NCI-H226 (cell line): ENCODE measurements at regions not wholly inside any gene's neighbourhood (a gene's known extent, or its start where the extent isn't known, plus 50 kb on each side); places are given as distances from the start of the nearest gene placed in this dataset.
A peak's percentile ranks its signal among the peaks of the same experiment; 100 is the strongest.

Experiments used
- DNase-seq: peaks from one replicate; pipeline ENCODE4 v3.0.0-alpha.2; 2015

DNA sequence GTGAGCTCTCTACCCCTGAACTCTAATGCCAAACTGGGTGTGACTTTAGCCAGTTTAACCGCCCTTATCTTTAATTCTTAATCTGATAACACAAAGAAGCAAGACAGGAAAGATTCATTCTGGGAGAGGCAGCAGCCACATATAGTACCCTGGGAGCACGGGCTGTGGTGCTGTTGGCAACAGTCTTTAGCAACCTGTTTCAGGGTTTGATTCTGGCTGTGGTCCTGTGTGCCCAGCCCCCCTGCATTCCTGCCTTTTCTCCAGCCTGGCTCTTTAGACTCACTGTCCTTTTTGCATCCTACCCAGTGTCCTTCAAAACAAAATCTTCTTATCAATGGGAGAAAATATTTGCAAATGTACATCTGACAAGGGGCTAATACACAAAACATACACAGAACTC, 275.2 kb downstream of the GXYLT1 start:
- DNase-seq, result no peak

DNA sequence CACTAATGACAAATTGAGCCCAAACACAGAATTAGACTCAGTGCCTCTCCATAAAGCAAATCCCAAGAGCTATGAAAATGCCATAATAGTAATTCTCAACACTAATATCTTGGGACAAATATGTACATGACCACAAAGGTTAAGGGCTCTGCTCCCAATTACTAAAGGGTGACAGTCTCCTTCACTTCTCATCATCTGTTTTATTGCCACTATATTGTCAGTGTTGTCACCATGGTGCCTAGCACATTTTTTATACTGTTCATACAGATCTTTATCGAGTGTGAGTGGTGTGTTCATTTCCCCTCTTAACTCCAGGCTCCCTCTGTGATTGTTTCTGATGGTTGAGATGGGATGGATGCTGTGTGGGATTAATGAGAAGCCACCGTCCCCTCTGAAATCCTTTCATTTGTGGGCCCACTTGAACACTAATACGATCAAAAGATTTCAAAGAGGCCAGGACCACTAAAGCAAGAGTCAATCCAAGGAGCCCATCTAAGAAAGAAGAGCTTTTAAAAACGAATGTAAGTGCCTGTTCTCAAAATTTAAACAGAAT, 277.7 kb downstream of the GXYLT1 start:
- DNase-seq, result no peak

DNA sequence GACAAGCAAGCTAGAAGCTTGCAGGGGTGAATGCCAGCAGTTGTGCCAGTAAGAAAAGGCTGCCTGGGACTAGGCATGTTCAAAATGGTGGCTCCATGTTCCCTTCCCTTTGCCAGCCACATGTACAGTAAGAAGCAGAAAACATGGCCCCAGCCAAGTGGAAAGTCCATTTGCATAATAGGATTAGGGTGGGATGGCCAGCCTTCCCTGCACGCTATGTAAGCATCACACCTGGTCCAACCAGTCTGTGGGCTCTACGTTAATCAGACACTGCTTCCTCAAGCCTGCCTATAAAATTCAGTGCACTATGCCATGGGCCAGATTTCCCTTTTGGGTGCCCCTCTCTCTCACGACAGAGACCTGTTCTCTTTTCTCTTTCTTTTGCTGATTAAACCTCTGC, 288.4 kb downstream of the GXYLT1 start:
- no peak for DNase-seq

DNA sequence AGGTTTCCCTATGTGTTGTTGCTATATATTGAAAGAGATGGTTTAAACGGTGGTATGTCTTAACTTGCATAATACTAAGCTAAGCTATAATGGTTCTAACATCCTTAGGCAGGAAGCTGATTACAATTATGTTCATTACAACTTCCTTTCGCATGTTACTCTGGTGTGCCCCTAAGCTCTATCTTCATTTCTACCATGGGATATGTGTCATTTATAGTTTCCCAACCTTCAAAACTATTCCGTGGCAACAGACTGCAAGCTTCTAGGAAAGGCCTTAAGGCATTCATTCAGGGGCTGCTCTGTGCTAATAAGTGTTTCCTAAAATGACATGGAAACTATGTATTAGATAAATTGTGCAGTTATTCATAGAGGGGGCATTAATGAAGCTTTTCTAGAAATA, 294.6 kb downstream of the GXYLT1 start:
- DNase-seq, result no peak

DNA sequence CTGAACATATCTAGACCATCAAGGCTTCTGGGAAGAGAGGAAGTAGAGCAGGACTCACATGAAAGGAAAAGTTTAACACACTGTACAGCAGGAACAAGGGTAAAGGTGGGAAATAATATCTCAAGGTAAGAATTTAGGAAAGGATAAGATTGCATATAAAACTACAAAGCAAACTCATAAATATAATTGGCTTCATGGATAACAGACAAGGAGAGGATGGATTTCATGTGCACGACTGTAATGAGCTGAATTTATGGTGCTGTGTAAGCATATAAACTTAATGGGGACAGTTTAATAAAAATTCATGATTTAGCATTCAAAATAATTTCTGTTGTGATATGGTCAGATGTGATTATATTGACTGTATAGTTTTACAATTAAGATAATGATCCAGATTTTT, 298.0 kb downstream of the GXYLT1 start:
- DNase-seq, result no peak

DNA sequence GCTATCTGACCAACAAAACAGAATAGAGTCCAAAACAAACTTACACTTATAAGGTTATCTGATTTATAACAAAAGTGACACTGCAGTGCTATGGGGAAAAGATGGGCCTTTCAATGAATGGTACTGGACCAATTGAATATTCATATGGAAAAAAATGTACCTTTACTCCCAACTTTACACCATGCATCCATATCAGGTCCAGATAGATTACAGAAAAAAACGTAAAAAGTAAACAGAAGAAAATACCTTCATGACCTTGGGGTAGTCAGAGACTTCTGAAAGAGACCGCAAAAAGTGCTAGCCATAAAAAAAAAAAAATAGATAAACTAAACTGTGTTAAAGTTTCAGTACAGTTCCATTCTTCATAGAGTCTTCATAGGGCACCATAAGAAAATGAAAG, 308.3 kb downstream of the GXYLT1 start:
- DNase-seq, result no peak

DNA sequence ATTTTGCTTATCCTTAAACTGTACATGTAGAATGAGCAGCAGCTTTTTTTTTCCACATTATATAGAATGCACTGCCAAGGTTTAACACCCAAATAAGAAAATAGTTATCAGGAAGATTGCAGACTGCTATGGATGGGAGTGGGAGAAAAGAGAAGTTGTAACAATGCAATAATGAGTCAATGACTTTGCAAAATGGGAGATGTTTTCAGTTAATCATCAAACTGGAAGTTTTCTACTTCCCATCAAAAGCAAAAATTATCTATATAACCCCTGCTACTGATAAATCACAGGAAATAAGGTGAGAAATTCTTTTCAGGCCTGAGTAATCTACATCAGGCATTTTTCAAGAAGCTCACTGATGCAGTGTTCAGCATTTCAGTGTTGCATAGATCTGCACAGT, 309.1 kb downstream of the GXYLT1 start:
- no peak for DNase-seq

DNA sequence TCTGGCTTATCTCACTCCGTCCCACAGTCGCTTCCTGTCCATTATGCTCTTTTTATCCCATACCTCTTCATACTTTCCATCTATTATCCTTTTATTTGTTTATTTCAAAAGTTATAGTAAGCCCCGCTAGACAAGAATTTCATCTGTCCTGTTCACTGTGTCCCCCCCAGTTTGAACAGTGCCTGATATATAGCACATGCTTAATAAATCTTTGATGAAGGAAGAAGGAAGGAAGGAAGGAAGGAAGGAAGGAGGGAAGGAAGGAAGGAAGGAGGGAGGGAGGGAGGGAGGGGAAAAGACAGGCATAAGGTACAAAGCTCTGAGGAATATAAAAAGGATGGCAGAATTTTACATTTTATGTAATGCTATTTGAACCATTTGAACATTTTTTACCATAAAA, 324.7 kb downstream of the GXYLT1 start:
- DNase-seq, result no peak

DNA sequence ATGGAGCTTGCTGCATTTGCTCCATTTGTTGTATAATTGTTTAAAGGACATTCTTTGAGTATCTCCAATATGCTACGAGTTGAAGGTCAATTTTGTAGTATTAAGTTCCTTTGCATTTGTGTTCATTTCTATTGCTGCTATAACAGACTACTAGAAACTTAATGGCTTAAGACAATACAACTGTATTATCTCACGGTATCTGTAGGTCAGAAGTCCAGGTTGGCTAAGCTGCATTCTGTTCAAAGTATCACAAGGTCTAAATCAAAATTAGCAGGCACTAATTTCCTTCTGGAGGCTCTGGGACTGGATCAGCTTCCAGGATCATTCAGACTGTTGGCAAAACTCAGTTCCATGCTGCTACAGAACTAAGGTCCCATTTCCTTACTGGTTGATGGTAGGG, 340.6 kb downstream of the GXYLT1 start:
- no peak for DNase-seq

DNA sequence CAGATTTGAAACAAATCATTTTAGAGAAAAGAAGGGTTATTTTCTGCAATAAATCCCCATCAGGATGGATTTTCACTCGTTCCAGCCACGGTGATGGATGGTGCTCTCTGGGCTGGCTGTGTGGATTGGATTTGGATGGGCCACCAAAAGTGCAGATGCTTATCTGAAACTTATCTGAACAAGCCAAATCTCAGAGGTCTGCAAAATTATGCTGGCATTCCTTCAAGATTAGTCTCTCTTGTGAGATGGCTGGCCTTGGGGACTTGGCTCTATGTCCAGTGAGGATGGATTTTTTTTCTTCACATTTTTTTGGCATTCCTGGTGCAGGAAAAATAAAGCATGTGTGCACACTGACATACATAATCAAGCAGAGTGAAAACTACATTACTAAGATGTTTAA, 341.9 kb downstream of the GXYLT1 start:
- DNase-seq, result no peak

DNA sequence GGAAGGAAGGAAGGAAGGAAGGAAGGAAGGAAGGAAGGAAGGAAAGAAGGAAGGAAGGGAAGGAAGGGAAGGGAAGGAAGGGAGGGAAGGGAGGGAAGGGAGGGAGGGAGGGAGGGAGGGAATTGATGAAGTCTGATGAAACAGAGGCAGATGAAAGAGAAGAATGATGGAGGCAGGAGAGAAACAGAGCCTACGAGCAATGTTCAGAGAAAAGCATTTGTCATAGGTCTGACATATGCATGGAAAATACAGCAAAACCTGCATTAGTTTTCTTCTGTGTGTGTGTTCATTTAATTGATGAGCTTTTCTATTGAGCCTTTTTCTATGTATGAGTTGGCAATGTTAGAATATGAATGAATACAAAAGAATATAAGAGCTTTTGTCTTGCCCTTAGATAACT, 343.4 kb downstream of the GXYLT1 start:
- no peak for DNase-seq

DNA sequence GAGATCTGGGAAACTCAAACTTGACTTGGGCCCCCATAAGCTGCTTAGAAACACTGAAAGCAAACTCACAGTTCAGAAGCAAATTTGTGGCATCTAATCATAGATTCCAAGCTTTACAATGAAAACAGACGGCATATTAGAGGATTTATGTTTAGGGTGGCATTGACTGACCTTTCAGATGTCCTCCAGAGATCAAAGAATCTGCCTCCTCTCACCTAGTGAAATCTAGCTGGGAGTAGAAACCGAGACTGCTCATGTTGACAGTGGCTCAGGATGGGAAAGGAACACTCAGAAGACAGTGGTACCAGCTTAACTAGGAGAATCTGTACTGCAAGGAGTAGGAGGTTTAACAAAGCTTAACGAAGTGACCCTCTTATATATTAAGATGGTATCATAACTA, 345.0 kb downstream of the GXYLT1 start:
- no peak for DNase-seq

DNA sequence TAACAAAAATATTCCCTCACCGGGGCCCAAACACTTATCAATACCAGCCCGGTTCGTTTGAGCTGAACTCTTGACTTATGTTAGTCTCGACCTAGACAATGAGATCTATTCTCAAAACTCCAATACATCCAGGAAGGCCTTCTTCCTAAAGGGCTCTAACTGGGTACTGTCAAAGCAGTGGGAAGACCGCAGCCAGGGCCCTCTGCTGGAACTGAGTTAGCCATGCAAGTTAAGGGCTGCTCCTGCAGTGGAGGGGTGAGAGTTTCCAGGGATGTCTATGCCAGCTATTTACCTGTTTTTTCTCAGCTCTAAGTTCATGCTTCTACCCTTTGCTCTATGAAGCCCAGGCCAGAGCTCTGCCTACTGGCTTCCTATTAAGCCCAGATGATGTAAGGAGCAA, 348.8 kb downstream of the GXYLT1 start:
- no peak for DNase-seq

DNA sequence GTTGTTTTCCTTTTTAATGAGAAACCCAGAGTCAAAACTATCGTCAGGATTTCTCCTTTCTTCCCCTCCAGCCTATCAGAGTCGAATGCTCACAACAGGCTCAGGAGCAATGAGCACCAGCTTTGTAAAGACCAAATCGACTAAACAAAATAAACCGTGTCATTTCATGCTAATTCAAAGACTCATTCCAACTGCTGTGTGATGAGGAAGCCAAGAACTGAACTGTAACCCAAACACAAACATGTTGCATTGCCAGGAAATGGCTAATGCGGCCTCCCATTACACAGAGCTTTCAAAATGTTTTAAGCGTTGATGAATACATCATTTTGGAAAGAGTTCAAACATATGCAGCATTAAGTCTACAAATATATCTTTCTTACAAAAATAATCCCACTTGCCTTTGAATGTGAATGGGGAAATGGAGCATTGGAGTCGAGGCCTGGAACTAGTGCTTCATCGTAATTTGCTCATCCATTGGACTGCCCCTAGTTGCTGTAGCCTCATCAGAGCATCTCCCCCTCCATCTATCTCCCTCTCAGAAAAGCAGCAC, 349.5 kb downstream of the GXYLT1 start:
- no peak for DNase-seq

DNA sequence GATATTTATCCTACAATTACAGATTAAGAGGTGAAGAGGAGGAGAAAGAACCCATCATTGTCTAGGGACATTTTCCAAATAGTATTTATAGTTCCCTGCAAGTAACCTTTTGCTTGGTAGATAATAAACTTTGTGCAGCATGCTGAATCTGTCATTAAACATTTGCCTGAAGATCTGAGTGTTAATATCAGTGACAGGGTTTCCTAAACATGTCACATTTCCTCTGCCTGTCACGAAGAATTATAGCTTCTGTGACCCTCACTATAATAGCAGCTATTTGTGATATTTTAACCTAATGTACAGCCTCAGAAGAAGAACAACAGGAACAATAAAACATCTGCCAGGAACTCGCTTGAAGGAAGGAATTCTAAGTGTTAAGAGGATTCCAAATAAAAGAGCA, 350.3 kb downstream of the GXYLT1 start:
- no peak for DNase-seq

DNA sequence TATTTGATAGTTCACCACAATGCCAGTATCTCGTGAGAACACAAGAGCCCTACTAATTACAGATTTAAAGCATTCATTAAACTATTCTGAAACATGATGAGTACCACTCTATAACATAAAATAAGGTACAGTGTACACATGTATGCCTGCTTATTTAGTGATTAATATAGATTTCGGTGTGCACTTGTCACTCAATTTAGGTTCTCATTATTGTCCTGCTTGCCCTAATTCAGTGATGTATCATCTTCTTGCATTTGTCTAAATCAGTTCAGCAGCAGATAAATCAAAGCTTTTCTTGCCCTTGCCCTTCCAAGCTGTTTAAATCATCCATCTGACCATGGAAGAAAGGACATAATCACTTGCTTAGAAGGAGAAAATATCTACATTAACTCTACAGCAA, 359.7 kb downstream of the GXYLT1 start:
- DNase-seq, result no peak

DNA sequence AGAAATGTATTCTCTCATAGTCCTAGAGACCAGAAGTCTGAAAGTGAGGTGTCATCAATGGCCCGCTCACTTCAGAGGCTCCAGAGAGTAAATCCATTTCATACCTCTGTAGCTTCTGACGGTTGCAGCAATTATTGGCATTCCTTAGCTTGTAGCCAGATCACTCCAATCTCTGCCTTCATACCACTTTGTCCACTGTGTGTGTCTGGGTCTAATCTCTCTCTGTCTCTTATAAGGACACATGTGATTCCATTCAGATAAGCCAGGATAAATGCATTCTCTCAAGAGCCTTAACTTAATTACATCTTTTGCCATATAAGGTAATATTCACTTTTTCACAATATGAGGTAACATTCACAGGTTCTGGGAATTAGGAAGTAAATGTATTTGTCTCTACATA, 365.7 kb downstream of the GXYLT1 start:
- no peak for DNase-seq

DNA sequence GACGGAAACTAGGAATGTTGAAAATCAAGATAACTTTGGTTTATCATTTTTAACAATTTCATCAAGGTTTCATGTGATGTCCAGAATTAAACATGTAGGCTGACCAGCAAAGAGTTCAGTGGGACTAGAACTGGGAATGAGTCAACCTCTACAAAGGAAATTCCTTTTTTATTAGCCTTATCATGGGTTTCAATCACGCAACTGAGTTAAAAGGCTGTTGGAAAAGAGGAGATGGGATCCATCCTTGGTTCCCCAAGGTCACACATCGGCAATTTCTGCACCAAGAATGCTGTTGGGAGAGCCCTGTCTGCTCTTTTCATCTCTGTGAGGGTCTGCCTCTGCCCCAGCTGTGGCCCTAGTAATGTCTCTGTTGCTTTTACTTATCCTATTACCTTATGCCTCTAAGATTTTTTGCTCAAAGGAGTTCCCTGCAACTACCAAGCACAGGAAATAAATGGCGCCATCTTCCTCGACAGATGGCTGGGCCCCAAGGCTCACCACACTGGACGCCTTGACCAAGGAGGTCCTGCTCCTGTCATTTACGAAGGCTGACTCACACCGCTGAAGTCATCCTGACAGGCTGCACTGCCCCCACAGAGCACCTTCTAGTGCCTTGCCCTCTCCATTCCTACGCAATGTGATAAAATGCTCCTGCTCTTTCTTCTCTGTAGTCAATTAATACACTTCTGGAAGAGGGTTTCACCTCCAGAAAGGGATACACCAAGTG, 367.4 kb downstream of the GXYLT1 start:
- peak; percentile 19 for DNase-seq

DNA sequence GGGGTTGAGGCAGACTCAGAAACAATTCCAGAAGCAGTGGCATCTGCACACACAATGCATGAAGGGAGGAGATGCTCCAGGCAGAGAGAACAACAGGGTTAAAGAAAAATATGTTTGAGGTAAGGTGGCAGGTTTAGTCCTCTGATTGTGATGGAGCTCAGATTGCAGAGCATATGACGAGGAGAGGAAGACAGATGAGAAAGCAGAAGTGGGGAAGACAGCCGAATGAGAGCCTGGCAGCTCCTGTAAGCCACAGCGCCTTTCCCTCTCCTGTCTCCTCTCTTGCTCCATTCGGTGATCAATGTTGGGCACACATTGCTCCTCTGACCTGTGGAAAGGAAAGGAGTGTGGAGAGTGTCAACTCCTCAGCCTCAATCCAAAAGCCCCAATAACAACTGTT, 372.2 kb downstream of the GXYLT1 start:
- DNase-seq, result no peak

DNA sequence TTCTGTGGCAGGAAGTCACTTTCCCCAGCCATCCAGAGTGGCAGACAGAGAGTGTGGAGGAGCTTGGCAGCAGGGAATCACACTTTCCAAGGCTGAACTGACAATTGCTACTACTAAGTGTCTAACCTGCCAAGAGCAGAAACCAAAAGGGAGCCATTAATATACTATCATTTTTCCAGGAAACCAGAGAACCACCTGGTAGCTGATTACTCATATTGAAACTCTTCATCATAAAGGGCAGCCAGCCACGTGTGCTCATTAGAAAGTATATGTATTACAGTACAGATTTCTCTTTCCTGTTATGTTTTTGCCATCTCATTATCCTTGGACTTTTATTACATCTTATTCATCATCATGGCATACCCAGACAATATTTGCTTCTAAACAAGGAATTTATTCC, 374.9 kb downstream of the GXYLT1 start:
- DNase-seq, result no peak

DNA sequence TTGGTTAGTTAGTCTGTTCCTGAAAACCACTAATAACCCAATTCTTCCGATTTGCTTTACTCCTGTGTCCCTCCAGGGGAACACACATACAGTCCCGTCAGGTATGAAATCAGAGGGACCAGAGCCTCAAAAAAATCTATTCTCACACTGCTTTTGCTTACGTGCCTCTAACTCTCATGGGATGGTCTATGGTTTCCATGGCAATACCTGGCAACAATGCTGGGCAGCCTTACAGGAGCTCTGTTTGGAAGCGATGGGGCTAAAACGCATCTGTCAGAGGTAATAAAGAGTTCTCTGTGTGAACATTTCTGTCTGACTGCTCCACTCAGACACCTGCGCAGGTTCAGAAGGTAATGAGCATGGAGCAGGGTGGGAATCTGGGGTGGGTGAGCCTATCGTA, 376.2 kb downstream of the GXYLT1 start:
- DNase-seq, result no peak

DNA sequence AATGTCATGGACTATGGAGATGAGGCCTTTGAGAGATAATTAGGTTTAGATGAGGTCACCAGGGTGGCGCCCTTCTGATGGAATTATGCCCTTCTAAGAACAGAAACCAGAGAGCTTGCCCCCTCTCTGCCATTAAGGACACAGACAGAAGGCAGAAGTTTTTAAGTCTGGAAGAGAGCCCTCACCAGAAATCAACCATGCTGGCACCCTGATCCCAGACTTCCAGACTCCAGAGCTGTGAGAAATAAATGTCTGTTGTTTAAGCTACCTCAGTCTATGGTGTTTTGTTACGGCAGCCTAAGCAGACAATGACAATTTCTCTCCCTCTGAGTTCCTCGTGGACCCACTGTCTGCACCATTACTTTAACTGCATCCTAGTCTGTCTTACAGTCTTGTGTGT, 382.0 kb downstream of the GXYLT1 start:
- DNase-seq, result no peak

DNA sequence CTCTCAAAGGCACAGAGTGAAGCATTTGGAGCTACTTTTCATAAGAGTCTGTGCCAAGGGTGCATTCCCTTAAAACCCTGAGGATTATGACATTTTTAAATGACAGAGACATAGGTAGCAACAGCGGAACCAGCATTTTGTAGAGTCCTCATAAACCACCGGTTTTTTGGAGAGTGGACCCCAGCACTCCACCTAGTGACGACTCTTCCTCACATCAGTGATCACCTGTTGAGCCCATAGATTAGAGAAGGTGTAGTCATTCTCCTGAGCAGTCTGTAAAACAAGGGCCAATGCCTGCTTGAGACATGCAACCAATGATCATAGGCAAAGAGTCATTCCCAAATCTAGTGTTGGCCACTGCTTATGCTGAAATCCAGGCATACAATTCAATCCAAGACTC, 399.1 kb downstream of the GXYLT1 start:
- no peak for DNase-seq

DNA sequence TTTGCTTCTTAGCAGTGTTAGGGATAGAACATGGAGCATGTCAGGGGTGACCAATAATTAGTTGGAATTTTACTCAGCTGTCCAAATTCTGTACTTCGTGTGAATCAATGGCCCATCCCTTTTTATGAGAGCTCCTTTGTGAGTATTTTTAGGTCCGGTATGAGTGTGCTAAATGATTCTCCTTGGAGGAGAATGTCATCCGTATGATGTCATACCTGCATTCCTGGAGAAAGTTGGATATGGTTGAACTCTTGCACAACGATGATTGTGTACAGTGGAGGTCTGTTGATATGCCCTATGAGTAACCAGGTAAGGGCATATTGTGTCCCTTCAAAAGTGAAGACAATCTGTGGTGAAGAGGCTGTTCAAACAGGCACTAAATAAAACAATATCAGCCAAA, 400.8 kb downstream of the GXYLT1 start:
- DNase-seq, result peak; percentile 90

DNA sequence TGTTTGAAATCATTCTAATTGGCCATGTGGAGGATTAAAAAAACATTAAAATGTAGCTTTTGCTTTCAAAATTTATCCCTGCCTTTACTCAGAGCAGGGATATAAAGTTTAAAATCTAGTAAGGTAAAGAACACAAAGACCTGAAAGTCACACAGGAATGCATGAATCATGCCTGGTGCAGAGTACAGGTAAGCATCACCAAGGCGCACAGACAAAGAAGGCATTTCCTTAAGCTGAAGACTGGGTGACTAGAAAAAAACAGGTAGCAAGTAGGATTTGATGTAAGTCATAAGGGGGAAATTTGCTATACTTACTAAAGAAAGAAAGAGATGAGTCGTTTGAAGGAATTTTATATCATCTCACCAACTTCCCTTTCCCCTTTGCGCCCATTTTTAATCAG, 405.6 kb downstream of the GXYLT1 start:
- DNase-seq, result no peak
